Mesendoderm (in vitro differentiated cells): ENCODE measurements at regions not wholly inside any gene's neighbourhood (a gene's known extent, or its start where the extent isn't known, plus 50 kb on each side); places are given as distances from the start of the nearest gene placed in this dataset.
A peak's percentile ranks its signal among the peaks of the same experiment; 100 is the strongest.

Experiments used
- DNase-seq: peaks from one replicate; pipeline ENCODE4 v3.0.0; 2013
- H2AK5ac ChIP-seq: 2 replicates; pipeline ENCODE4 v1.6.1; 2013; ENCODE audit warnings: low read length, inconsistent platforms
- H2BK120ac ChIP-seq: 2 replicates; pipeline ENCODE4 v1.6.1; 2013; ENCODE audit warnings: low read depth, mild to moderate bottlenecking, low read length, moderate library complexity, mixed read lengths
- H2BK15ac ChIP-seq: replicated peaks from 2 replicates; pipeline ENCODE4 v1.6.1; 2013; ENCODE audit warnings: low read depth, mild to moderate bottlenecking, moderate library complexity
- H2BK5ac ChIP-seq: 2 replicates; pipeline ENCODE4 v1.6.1; 2013; ENCODE audit warnings: low read length, inconsistent platforms
- H3K18ac ChIP-seq: 2 replicates; pipeline ENCODE4 v1.6.1; 2013; ENCODE audit warnings: mild to moderate bottlenecking, low read length, mixed read lengths
- H3K23ac ChIP-seq: one replicate; pipeline ENCODE4 v1.6.1; 2013; ENCODE audit warnings: low read length
- H3K27ac ChIP-seq: 2 replicates; pipeline ENCODE4 v1.5.1; 2013; ENCODE audit warnings: low read depth, mild to moderate bottlenecking, inconsistent platforms, low read length, moderate library complexity
- H3K27me3 ChIP-seq: 2 replicates; pipeline ENCODE4 v1.6.1; 2013; ENCODE audit warnings: low read length, control low read depth, mild to moderate bottlenecking, inconsistent platforms; ENCODE audit not compliant: insufficient read depth, poor library complexity
- H3K36me3 ChIP-seq: 2 replicates; pipeline ENCODE4 v1.6.1; 2013; ENCODE audit warnings: low read length, inconsistent platforms; ENCODE audit not compliant: control insufficient read depth, insufficient read depth
- H3K4ac ChIP-seq: one replicate; pipeline ENCODE4 v1.6.1; 2013; ENCODE audit warnings: low read depth, mild to moderate bottlenecking, low read length, moderate library complexity
- H3K4me1 ChIP-seq: 2 replicates; pipeline ENCODE4 v1.6.1; 2013; ENCODE audit warnings: low read depth, low read length, inconsistent platforms; ENCODE audit not compliant: control insufficient read depth
- H3K4me2 ChIP-seq: 2 replicates; pipeline ENCODE4 v1.6.1; 2013; ENCODE audit warnings: low read length
- H3K4me3 ChIP-seq: 2 replicates; pipeline ENCODE4 v1.5.1; 2013; ENCODE audit warnings: mild to moderate bottlenecking, low read length
- H3K56ac ChIP-seq: one replicate; pipeline ENCODE4 v1.6.1; 2013; ENCODE audit warnings: low read length
- H3K79me1 ChIP-seq: 2 replicates; pipeline ENCODE4 v1.6.1; 2013; ENCODE audit warnings: low read length, inconsistent platforms
- H3K79me2 ChIP-seq: 2 replicates; pipeline ENCODE4 v1.6.1; 2013; ENCODE audit warnings: mild to moderate bottlenecking, low read length; ENCODE audit not compliant: control insufficient read depth, insufficient read depth
- H3K9ac ChIP-seq: 2 replicates; pipeline ENCODE4 v1.6.1; 2013; ENCODE audit warnings: low read length, inconsistent platforms
- H4K5ac ChIP-seq: one replicate; pipeline ENCODE4 v1.6.1; 2013; ENCODE audit warnings: low read length
- H4K8ac ChIP-seq: one replicate; pipeline ENCODE4 v1.6.1; 2013; ENCODE audit warnings: low read depth, mild to moderate bottlenecking, control low read depth, low read length, moderate library complexity
- WGBS: extraction: QIAGEN DNeasy Blood & Tissue Kit; methylation state at CpG from one replicate; pipeline ENCODE4 v1.1.7; 2013; ENCODE audit warnings: low lambda C conversion rate, missing lambda C conversion rate; ENCODE audit not compliant: insufficient coverage; ENCODE audit errors: extremely low coverage; 5-methylcytosine and 5-hydroxymethylcytosine counted together

- Histone ChIP-seq H3K18ac (no peak overlapping the region), H3K79me2 (no peaks in the 10 kb centered on the region), H3K79me1 (no peaks in the 10 kb centered on the region), H3K4me1 (no peaks in the 10 kb centered on the region), H2BK15ac (no peak overlapping the region), H3K9ac (no peak overlapping the region), H3K23ac (no peak overlapping the region), H3K27me3 (no peaks in the 10 kb centered on the region), H2BK120ac (no peak overlapping the region), H3K4me3 (no peak overlapping the region), H4K8ac (no peak overlapping the region), H4K5ac (no peak overlapping the region), H2BK5ac (no peak overlapping the region), H3K4ac (no peak overlapping the region), H3K56ac (no peak overlapping the region), H2AK5ac (no peak overlapping the region), H3K36me3 (no peaks in the 10 kb centered on the region), H3K27ac (no peak overlapping the region), H3K4me2 (no peak overlapping the region)
- WGBS = no CpG with 5 or more reads among the region's 3 CpGs
- DNase-seq = no peak
Measured at GRCh38 chr18:40673150-40673549, 1281.9 kb upstream of the PIK3C3 start.

- Histone ChIP-seq H3K36me3 (no peaks in the 10 kb centered on the region), H3K79me2 (no peaks in the 10 kb centered on the region), H2AK5ac (no peak overlapping the region), H2BK120ac (no peak overlapping the region), H3K18ac (no peak overlapping the region), H3K4me2 (no peak overlapping the region), H3K4ac (no peak overlapping the region), H3K4me3 (no peak overlapping the region), H3K23ac (no peak overlapping the region), H3K79me1 (no peaks in the 10 kb centered on the region), H2BK15ac (no peak overlapping the region), H4K5ac (no peak overlapping the region), H2BK5ac (no peak overlapping the region), H3K27me3 (no peaks in the 10 kb centered on the region), H3K56ac (no peak overlapping the region), H3K27ac (no peak overlapping the region), H4K8ac (no peak overlapping the region), H3K9ac (no peak overlapping the region), H3K4me1 (no peaks in the 10 kb centered on the region)
- no CpG with 5 or more reads among the region's 4 CpGs for WGBS
- DNase-seq = peak; percentile 88
Measured at GRCh38 chr18:40672590-40672989, 1282.4 kb upstream of the PIK3C3 start.

GRCh38 chr18:40670668-40671375 is 1284.2 kb upstream of the PIK3C3 start:
- Histone ChIP-seq H3K79me1 (no peaks in the 10 kb centered on the region), H3K79me2 (no peaks in the 10 kb centered on the region), H3K23ac (no peak overlapping the region), H2BK120ac (no peak overlapping the region), H3K4me3 (no peak overlapping the region), H4K5ac (no peak overlapping the region), H3K4ac (no peak overlapping the region), H3K36me3 (no peaks in the 10 kb centered on the region), H2BK5ac (no peak overlapping the region), H2BK15ac (no peak overlapping the region), H3K27me3 (no peaks in the 10 kb centered on the region), H2AK5ac (no peak overlapping the region), H4K8ac (no peak overlapping the region), H3K4me1 (no peaks in the 10 kb centered on the region), H3K4me2 (no peak overlapping the region), H3K9ac (no peak overlapping the region), H3K56ac (no peak overlapping the region), H3K27ac (no peak overlapping the region), H3K18ac (no peak overlapping the region)
- peak; percentile 25 for DNase-seq
- WGBS = no CpG with 5 or more reads among the region's 8 CpGs

GRCh38 chr18:40662898-40663437 is 1292.1 kb upstream of the PIK3C3 start:
- H3K23ac ChIP-seq = no peak overlapping the region
- H3K79me1 ChIP-seq = no peaks in the 10 kb centered on the region
- no peak overlapping the region for H4K8ac ChIP-seq
- no peak overlapping the region for H3K18ac ChIP-seq
- H2BK5ac ChIP-seq = no peak overlapping the region
- WGBS = no CpG with 5 or more reads among the region's 16 CpGs
- no peak overlapping the region for H3K9ac ChIP-seq
- no peak overlapping the region for H3K4me2 ChIP-seq
- no peak overlapping the region for H3K4ac ChIP-seq
- DNase-seq = no peak
- no peak overlapping the region for H3K4me3 ChIP-seq
- H3K79me2 ChIP-seq = no peaks in the 10 kb centered on the region
- no peaks in the 10 kb centered on the region for H3K4me1 ChIP-seq
- H2BK15ac ChIP-seq = no peak overlapping the region
- H4K5ac ChIP-seq = no peak overlapping the region
- no peaks in the 10 kb centered on the region for H3K36me3 ChIP-seq
- no peak overlapping the region for H2BK120ac ChIP-seq
- no peaks in the 10 kb centered on the region for H3K27me3 ChIP-seq
- no peak overlapping the region for H3K56ac ChIP-seq
- H2AK5ac ChIP-seq = no peak overlapping the region
- no peak overlapping the region for H3K27ac ChIP-seq

GRCh38 chr18:40653682-40654081 is 1301.4 kb upstream of the PIK3C3 start:
- Histone ChIP-seq H3K27me3 (no peaks in the 10 kb centered on the region), H2BK120ac (no peak overlapping the region), H3K4ac (no peak overlapping the region), H3K27ac (no peak overlapping the region), H3K4me3 (no peak overlapping the region), H2BK15ac (no peak overlapping the region), H3K18ac (no peak overlapping the region), H3K4me1 (no peaks in the 10 kb centered on the region), H3K79me1 (no peaks in the 10 kb centered on the region), H3K23ac (no peak overlapping the region), H3K79me2 (no peaks in the 10 kb centered on the region), H3K9ac (no peak overlapping the region), H4K8ac (no peak overlapping the region), H3K4me2 (no peak overlapping the region), H3K36me3 (no peaks in the 10 kb centered on the region), H2AK5ac (no peak overlapping the region), H3K56ac (no peak overlapping the region), H2BK5ac (no peak overlapping the region), H4K5ac (no peak overlapping the region)
- DNase-seq = no peak
- no CpG with 5 or more reads among the region's 1 CpG for WGBS

- H2BK120ac ChIP-seq = no peak overlapping the region
- H3K56ac ChIP-seq = no peak overlapping the region
- no peak overlapping the region for H3K23ac ChIP-seq
- no peak overlapping the region for H2AK5ac ChIP-seq
- H2BK5ac ChIP-seq = no peak overlapping the region
- H3K18ac ChIP-seq = no peak overlapping the region
- no peak overlapping the region for H4K8ac ChIP-seq
- no peaks in the 10 kb centered on the region for H3K79me2 ChIP-seq
- no peak overlapping the region for H3K4ac ChIP-seq
- H3K27ac ChIP-seq = no peak overlapping the region
- no peak overlapping the region for H3K4me2 ChIP-seq
- no peaks in the 10 kb centered on the region for H3K4me1 ChIP-seq
- H4K5ac ChIP-seq = no peak overlapping the region
- no peak overlapping the region for H3K4me3 ChIP-seq
- no peaks in the 10 kb centered on the region for H3K36me3 ChIP-seq
- H3K27me3 ChIP-seq = no peaks in the 10 kb centered on the region
- DNase-seq = no peak
- no CpG with 5 or more reads among the region's 1 CpG for WGBS
- no peaks in the 10 kb centered on the region for H3K79me1 ChIP-seq
- no peak overlapping the region for H2BK15ac ChIP-seq
- H3K9ac ChIP-seq = no peak overlapping the region
Measured at GRCh38 chr18:40652321-40652720, 1302.7 kb upstream of the PIK3C3 start.
